Activated T-cell treated with anti-CD3 and anti-CD28 coated beads, Interleukin-2, amount 50 U/mL, for 48 hours (primary cell): ENCODE measurements at regions not wholly inside any gene's neighbourhood (a gene's known extent, or its start where the extent isn't known, plus 50 kb on each side); places are given as distances from the start of the nearest gene placed in this dataset.

ENCODE experiments used
- DNase-seq, 2 experiments: peaks; one replicate each; pipeline ENCODE4 v3.0.0-alpha.2; 2020

DNA sequence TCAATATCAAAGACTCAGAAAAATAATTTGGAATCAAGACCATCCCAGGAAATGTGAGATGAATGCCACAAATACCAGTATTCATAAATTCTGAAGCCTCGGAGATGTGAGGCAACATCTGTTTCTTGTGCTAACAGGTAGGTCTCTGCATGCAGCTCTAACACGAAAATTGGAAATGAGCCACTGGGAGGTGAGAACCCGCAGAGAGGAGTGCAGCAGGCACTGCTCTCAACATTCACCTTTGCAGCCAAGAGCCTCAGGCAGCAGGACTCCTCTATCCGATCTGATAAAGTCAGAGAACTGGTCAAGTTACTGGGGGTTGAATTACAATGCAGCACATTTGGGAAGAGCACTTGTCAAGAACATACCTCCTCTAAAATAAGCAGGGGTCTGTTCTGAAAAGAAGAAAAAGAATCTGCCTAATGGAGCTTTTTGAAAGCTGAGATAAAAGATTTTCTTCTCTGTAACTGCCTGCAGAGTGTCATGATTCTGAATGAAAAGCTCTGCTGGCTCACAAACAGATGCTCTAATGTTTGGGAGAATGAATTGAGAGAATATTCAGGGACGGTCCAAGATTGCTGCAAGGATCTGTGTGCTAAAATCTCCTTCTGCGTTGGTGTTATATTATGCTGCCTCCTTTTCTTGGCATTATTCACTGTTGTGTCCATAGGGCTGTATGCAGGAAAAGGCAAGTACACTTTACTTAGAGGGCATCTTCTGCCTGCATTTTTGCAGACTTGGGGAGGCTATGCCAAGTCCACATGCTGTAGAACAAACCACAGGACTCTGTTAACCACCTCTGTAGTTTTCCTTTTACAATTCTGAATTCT, 209.6 kb upstream of the KRR1 start:
- no peak for DNase-seq

GRCh38 chr12:75717902-75718301, 206.5 kb upstream of the KRR1 start:
- no peak for DNase-seq

DNA sequence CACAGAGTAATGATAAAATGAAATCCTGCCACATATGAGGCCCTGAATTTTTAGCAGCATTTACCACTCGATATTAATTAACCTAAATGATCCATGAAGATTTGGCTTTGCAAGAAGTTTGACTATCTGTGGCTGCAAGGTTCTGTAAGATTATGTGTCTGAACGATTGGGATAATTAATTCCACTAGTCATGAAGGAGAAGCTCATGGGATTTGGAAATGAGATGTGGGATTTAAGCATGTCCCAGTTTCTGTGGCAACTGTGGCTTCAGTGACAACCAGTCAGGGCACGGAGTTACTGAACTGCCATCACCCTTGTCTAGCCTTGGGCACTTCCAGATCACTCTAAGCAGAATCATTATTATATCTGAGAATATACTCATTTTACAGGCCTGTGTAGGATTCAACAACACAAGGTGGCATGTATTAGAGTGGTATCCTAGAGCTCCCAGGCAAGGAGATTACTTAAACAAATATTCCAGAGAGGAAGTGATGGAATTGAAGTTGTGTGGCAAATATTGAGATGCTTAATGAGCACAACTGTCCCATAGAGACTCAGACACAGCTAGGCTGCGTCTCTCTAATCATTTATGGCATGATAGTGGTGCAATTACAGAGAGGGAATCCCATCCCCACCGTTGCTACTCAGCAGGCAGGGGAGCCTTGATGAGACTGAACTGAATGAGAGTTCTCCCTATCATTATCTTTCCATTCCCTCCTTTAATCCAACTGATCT, 205.0 kb upstream of the KRR1 start:
- DNase-seq = no peak

- DNase-seq = no peak
Observed at GRCh38 chr12:75715682-75716081, 204.3 kb upstream of the KRR1 start.

DNA sequence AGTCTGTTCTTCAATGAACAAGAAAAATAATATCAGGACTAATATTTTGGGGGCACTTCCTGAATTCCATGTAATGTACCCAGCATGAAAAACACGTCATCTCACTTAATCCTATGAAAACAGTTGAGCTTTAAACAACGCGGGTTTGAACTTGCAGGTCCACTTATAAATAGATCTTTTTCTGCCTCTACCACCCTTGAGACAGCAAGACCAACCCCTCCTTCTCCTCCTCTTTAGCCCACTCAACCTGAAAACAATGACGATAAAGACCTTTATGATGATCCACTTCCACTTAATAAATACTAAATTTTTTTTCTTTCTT, 203.9 kb upstream of the KRR1 start:
- no peak for DNase-seq

DNA sequence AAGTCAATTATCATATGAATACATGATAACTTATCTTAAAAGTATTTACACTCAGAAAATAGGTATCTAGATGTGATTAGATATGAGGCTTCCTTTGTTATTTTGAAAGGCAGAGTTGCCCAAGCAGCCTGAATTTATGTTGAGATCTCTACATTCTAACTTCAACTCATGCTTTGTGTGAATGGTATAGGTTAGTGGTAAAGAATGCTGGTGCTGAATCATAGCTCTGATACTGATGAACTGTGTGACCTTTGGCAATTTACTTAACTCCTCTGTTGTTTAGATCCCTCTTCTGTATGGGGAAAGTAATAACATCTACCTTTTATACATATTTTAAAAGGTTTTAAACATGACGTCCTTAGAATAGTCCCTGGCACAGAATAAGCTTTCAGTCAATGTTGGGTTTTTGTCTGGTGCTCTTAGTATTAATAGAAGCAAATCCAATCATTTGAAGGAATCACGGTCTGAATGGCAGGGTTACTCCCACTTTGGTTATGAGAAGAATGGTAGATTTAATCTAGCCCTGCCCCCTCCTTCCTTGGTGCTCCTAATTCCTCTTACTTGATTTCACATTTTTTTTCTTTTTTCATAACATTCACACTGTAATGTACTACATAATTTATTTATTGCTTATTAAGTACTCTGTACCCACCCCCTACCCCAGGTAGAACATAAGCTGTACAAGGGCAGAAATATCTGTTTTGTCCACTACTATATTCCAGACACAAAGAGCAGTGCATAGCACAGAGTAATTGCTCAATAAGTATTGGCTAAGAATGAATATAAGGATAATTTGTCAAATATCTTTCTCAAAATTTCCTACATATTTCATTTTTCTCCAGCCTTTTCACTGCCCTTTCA, 203.3 kb upstream of the KRR1 start:
- no peak for DNase-seq

GRCh38 chr12:75713434-75713833, 202.0 kb upstream of the KRR1 start:
- no peak for DNase-seq

DNA sequence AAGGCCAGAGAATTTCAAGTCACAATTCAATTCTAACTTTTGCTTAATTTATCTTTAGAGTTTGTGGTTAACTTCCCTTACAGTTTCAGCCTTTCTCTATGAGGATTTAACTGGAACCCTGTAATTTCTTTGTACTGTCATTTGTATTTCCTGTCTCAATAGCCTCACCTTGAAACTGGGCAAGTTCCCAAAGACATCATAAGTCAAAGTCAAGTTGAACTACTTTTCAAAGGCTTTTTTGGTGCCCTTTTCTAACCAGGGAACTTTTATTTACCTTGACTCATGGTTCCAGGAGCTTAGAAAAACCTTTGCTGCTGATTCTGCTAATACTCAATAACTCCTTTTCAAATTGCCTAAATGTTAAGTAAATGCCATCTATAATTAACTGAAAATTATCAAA, 200.8 kb upstream of the KRR1 start:
- DNase-seq = no peak

GRCh38 chr12:75711271-75711670, 199.9 kb upstream of the KRR1 start:
- no peak for DNase-seq

- no peak for DNase-seq
Observed at GRCh38 chr12:75710361-75711069, 199.1 kb upstream of the KRR1 start.

DNA sequence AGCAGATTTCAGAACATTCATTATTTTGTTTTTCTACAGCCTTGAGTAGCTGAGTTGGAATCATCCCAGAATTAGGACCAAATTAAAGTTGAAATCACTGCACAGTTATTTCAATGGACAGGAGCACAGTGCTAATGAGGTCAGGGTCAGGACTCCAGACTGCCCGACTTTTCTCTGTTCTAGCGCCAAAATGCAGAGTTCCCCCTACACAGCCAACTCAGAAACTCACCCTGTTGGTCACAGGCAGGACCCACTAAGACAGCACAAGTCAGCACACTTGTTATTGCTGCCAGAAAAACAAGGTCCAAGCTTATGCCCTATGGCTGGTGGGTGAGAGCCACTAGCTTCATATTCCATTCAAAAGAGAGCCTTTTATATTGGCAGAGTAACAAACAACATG, 198.1 kb upstream of the KRR1 start:
- DNase-seq = no peak

DNA sequence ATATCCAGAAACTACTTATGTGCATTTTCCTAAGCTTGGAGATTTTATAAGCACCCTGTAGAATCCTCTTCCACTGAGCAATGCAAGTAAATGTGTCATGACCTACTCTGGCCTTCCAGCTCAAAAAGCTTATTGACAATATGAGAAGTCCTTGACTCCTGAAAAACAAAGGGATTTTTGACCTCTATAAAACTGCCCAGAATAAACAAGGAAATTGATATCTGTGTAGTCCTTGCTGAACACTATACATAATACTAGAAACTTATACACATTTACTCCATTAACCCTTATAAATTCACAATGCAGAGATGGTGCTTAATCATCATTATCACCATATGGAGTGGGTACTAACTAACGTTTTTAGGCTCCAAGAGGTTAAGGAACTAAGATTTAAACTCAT, 197.4 kb upstream of the KRR1 start:
- no peak for DNase-seq

DNA sequence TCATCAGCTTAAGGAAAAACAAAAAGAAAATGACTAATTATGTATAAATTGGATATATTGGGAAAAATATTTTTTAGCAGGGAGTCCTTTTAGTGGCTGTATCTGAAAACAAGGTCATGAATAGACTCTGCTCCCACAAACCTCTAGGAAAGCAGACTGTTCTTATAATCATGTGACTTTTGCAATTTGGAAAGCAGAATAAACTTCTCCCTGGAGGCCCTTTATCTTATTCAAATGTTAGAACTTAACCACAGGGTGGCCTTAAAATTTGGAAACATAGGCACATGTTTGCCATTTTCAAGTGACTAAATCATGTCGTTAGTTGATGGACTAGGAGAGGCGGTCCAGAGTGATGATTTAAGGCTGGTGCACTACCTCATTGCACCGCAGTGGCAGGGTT, 196.6 kb upstream of the KRR1 start:
- no peak for DNase-seq

DNA sequence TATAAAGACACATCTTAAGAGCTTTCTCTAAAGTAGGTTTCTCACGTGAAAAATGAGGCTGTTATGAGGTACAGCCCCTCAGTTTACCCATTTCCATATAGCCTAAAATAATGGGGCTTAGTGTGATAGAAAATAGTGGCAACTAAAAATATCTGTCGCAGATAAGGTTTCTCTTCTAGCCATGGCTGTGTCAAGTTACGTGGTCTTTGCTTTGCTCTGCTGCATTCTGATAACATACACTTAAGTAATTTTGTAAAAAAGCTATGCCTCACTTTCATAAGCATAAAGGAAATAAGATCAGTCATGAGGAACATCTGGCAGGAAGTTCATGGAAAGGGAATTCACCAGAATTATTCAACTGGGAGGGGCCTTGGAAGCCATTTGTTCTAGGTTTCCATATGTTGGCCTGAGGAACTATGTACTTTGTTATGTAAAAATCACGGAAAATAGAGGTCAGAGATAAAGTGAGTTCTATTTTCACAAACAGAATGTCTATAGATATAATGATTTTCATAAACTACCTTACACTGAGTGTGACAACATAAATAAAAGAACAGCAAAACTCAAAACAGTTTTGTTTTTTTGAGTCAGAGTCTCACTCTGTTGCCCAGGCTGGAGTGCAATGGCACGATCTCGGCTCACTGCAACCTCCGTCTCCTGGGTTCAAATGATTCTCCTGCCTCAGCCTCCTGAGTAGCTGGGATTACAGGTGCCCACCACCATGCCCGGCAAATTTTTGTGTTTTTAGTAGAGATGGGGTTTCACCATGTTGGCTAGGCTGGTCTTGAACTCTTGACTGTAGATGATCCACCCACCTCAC, 195.6 kb upstream of the KRR1 start:
- DNase-seq = no peak

GRCh38 chr12:75705749-75706711, 194.6 kb upstream of the KRR1 start:
- no peak for DNase-seq

DNA sequence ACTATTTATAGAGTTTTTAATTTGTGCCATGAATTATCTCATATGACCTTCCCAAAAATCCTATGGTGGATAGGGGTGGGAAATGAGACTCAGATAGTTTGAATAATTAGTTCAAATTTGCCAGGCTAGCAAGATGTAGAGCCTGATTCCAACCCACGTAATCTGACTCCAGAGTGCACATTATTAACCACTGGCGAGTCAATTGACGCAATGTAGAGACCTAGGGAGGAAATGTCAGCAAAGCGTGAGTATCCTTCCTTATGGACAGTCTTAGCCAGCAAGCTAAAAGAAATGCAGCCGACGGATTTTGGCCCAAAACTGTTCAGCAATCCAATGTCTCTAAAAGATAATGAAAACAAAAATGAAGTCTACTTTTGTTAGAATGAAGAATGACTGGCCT, 193.3 kb upstream of the KRR1 start:
- DNase-seq = no peak

- DNase-seq = no peak
Observed at GRCh38 chr12:75704208-75704607, 192.8 kb upstream of the KRR1 start.

- no peak for DNase-seq
Observed at GRCh38 chr12:75703131-75703530, 191.7 kb upstream of the KRR1 start.

GRCh38 chr12:75702477-75703093, 191.2 kb upstream of the KRR1 start:
- DNase-seq = no peak

GRCh38 chr12:75701859-75702258, 190.4 kb upstream of the KRR1 start:
- no peak for DNase-seq
